Endothelial cell of umbilical vein (primary cell): ENCODE measurements at regions not wholly inside any gene's neighbourhood (a gene's known extent, or its start where the extent isn't known, plus 50 kb on each side); places are given as distances from the start of the nearest gene placed in this dataset.

Source experiments
- BruUV-seq: library from RNA; stranded (reverse); fragments of 400-500 nt; replicated peaks from 2 replicates; lab custom pipeline; 2021; lab: Mats Ljungman, UMichigan
- CTCF ChIA-PET: fragments of 300-600, 350-600 bp; sonication (Branson Sonifier 250); formaldehyde crosslinking; loops from one replicate; lab custom pipeline; 2021; ENCODE audit warnings: antibody characterized with exemption, inconsistent platforms; lab: Charles Lee
- POLR2A ChIA-PET: fragments of 300-600, 350-600 bp; sonication (Branson Sonifier 250); formaldehyde crosslinking; loops from one replicate; lab custom pipeline; 2021; ENCODE audit warnings: antibody characterized with exemption, inconsistent platforms; lab: Charles Lee
- DNase-seq: peaks from one replicate; pipeline ENCODE4 v3.0.0-alpha.2; 2011; ENCODE audit warnings: low read depth, low spot score
- FAIRE-seq: peaks from 2 replicates; lab custom pipeline; 2011; peaks lifted over from hg19 to GRCh38; lab: Jason Lieb, UNC
- H2AFZ ChIP-seq: 2 replicates; pipeline ENCODE4 v1.6.0; 2012; ENCODE audit warnings: low read depth, low read length, control low read depth, inconsistent platforms
- H3K27ac ChIP-seq: 2 replicates; pipeline ENCODE4 v1.5.1; 2011; ENCODE audit warnings: low read depth, mild to moderate bottlenecking, control low read depth, low read length, moderate library complexity; ENCODE audit not compliant: insufficient read depth
- H3K27me3 ChIP-seq, 2 experiments: 2 replicates each; pipeline versions ENCODE4 v1.6.0 to v1.6.1; 2011; ENCODE audit warnings: low read length in 2 of 2, mixed read lengths in 1 of 2; ENCODE audit not compliant: control insufficient read depth in 2 of 2, insufficient read depth in 2 of 2
- H3K36me3 ChIP-seq, 2 experiments: 2 replicates in 1 of 2; 3 replicates in 1 of 2; pipeline ENCODE4 v1.5.1; 2011; ENCODE audit warnings: low read length in 2 of 2, mild to moderate bottlenecking in 1 of 2, moderate library complexity in 1 of 2; ENCODE audit not compliant: control insufficient read depth in 2 of 2, insufficient read depth in 2 of 2; ENCODE audit errors: extremely low read depth in 1 of 2
- H3K4me1 ChIP-seq: 3 replicates; pipeline ENCODE4 v1.5.1; 2011; ENCODE audit warnings: mild to moderate bottlenecking, low read length; ENCODE audit not compliant: control insufficient read depth, insufficient read depth; ENCODE audit errors: extremely low read depth
- H3K4me2 ChIP-seq: 2 replicates; pipeline ENCODE4 v1.6.1; 2011; ENCODE audit warnings: low read length, control low read depth, mixed read lengths; ENCODE audit not compliant: insufficient read depth
- H3K4me3 ChIP-seq, 3 experiments: fragments of 200-600 bp in 1 of 3; sonication (generic), shearing (Covaris generic) in 1 of 3; replicated peaks in 1 of 3; 2 replicates each; pipeline ENCODE4 v1.5.1; 2011 to 2016; ENCODE audit warnings: control low read depth in 3 of 3, low read length in 3 of 3, mild to moderate bottlenecking in 2 of 3, inconsistent platforms in 1 of 3, low read depth in 1 of 3, moderate library complexity in 1 of 3; ENCODE audit not compliant: insufficient read depth in 1 of 3
- H3K79me2 ChIP-seq: 2 replicates; pipeline ENCODE4 v1.6.0; 2012; ENCODE audit warnings: low read length, inconsistent platforms; ENCODE audit not compliant: control insufficient read depth, insufficient read depth
- H3K9ac ChIP-seq: replicated peaks from 2 replicates; pipeline ENCODE3; 2011; ENCODE audit warnings: low read length, control low read depth; ENCODE audit not compliant: insufficient read depth; ENCODE audit errors: extremely low read depth
- H3K9me1 ChIP-seq: replicated peaks from 3 replicates; pipeline ENCODE4 v1.6.0; 2011; ENCODE audit warnings: mild to moderate bottlenecking, low read length; ENCODE audit not compliant: control insufficient read depth, insufficient read depth; ENCODE audit errors: extremely low read depth
- H3K9me3 ChIP-seq: replicated peaks from 2 replicates; pipeline ENCODE4 v1.5.1; 2012; ENCODE audit warnings: low read length, inconsistent platforms; ENCODE audit not compliant: control insufficient read depth, insufficient read depth
- H4K20me1 ChIP-seq: replicated peaks from 2 replicates; pipeline ENCODE3; 2011; ENCODE audit warnings: mild to moderate bottlenecking, low read length; ENCODE audit not compliant: control insufficient read depth, insufficient read depth; ENCODE audit errors: extremely low read depth
- CTCF ChIP-seq, 2 donors: IDR thresholded peaks; 1 replicate in 1 of 2; 2 replicates in 1 of 2; pipeline ENCODE4 v1.5.1; 2011; ENCODE audit warnings: low read length in 2 of 2, mild to moderate bottlenecking in 2 of 2, moderate library complexity in 2 of 2, control low read depth in 1 of 2, inconsistent platforms in 1 of 2, low read depth in 1 of 2; ENCODE audit not compliant: insufficient read depth in 1 of 2; ENCODE audit errors: extremely low read depth in 1 of 2
- FOS ChIP-seq: IDR thresholded peaks from 2 replicates; pipeline ENCODE4 v1.6.1; 2011; ENCODE audit warnings: mild to moderate bottlenecking, low read length, moderate library complexity, borderline replicate concordance; ENCODE audit not compliant: insufficient read depth
- MYC ChIP-seq: IDR thresholded peaks from one replicate; pipeline ENCODE4 v1.6.1; 2011; ENCODE audit warnings: mild to moderate bottlenecking, low read depth, low read length
- POLR2AphosphoS5 ChIP-seq: IDR thresholded peaks from 2 replicates; pipeline ENCODE4 v1.6.1; 2012; ENCODE audit warnings: low read depth, mild to moderate bottlenecking, control low read depth, low read length, moderate library complexity; ENCODE audit not compliant: insufficient read depth
- dilution Hi-C: fragments of 300-500 bp; cut with MboI; formaldehyde crosslinking; loops from one replicate; pipeline ENCODE4 v1.15.0; 2019; ENCODE audit warnings: low sequenced_read_pairs; ENCODE audit not compliant: extremely low pct_ligation_motif_present
- intact Hi-C: fragments of 100-400 bp; cut with micrococcal nuclease; formaldehyde crosslinking; loops from one replicate; pipeline ENCODE4 v1.10.0; 2022

GRCh38 chr12:92485351-92486348, 217.1 kb upstream of the PLEKHG7 start:
- H3K9me1 ChIP-seq = no peaks in the 10 kb centered on the region
- no peaks in the 10 kb centered on the region for H3K27me3 ChIP-seq
- FAIRE-seq (peak; percentile 55), DNase-seq (peak; percentile 80)
- no peaks in the 10 kb centered on the region for H3K9me3 ChIP-seq
- peaks cover 9% of the 10 kb centered on the region for H3K4me1 ChIP-seq
- BruUV-seq = no TSS peak
- ChIA-PET POLR2A (no interaction called here), CTCF (interaction anchor here (0.8 kb wide), 1 partner anchor 9 kb away, joined by 4 read pairs; no protein-coding TSS in a partner anchor)
- H3K27ac ChIP-seq = no peak overlapping the region
- no peaks in the 10 kb centered on the region for H4K20me1 ChIP-seq
- dilution Hi-C loops (no loop called here), intact Hi-C loops (no loop called here)
- H3K9ac ChIP-seq = no peak overlapping the region
- peak overlapping the region; percentile 9 for H3K4me2 ChIP-seq
- no peaks in the 10 kb centered on the region for H3K36me3 ChIP-seq
- no peaks in the 10 kb centered on the region for H3K79me2 ChIP-seq
- no peak overlapping the region for H3K4me3 ChIP-seq
- TF ChIP-seq MYC = no peak
- no peak for TF ChIP-seq CTCF (IDR thresholded peaks at IDR 0.05; ENCODE audit: extremely low read depth in 1 of 2, insufficient read depth in 1 of 2, low read depth in 1 of 2, low read length in 2 of 2)
- TF ChIP-seq FOS = peak; percentile 52
- H2AFZ ChIP-seq = peak overlapping the region; percentile 34

- H3K4me1 ChIP-seq = peaks cover 12% of the 10 kb centered on the region
- no peaks in the 10 kb centered on the region for H3K9me3 ChIP-seq
- no peak for DNase-seq
- H3K79me2 ChIP-seq = no peaks in the 10 kb centered on the region
- POLR2A ChIA-PET = no interaction called here
- TF ChIP-seq CTCF (IDR thresholded peaks at IDR 0.05; ENCODE audit: extremely low read depth in 1 of 2, insufficient read depth in 1 of 2, low read depth in 1 of 2, low read length in 2 of 2) = no peak
- no peak for TF ChIP-seq POLR2AphosphoS5
- H3K9ac ChIP-seq = no peak overlapping the region
- H3K36me3 ChIP-seq = no peaks in the 10 kb centered on the region
- FAIRE-seq = no peak
- dilution Hi-C loops = no loop called here
- H3K27me3 ChIP-seq = no peaks in the 10 kb centered on the region
- H3K9me1 ChIP-seq = no peaks in the 10 kb centered on the region
- no peak overlapping the region for H3K27ac ChIP-seq
- CTCF ChIA-PET = no interaction called here
- H3K4me3 ChIP-seq = no peak overlapping the region
- no peaks in the 10 kb centered on the region for H4K20me1 ChIP-seq
- intact Hi-C loops = no loop called here
- BruUV-seq = no TSS peak
- H2AFZ ChIP-seq = no peak overlapping the region
- no peak overlapping the region for H3K4me2 ChIP-seq
These were observed 220.2 kb upstream of the PLEKHG7 start for GRCh38 chr12:92482599-92482998.
